HG03558 (cell line): ENCODE measurements at regions not wholly inside any gene's neighbourhood (a gene's known extent, or its start where the extent isn't known, plus 50 kb on each side); places are given as distances from the start of the nearest gene placed in this dataset.

Experiments used
- ATAC-seq: cut with Tn5 transposase; IDR thresholded peaks from one replicate; pipeline ENCODE4 v1.9.1; 2021; ENCODE audit warnings: moderate number of reproducible peaks; ENCODE audit not compliant: unreplicated experiment; ENCODE audit errors: extremely low read depth

GRCh38 chr13:77386880-77387606, 60.1 kb upstream of the MYCBP2 start:
- peak; percentile 51 for ATAC-seq

GRCh38 chr13:77386046-77386445, 59.2 kb upstream of the MYCBP2 start:
- no peak for ATAC-seq

GRCh38 chr13:77384999-77385398, 58.1 kb upstream of the MYCBP2 start:
- ATAC-seq, result no peak

GRCh38 chr13:77383097-77383496, 56.2 kb upstream of the MYCBP2 start:
- no peak for ATAC-seq

GRCh38 chr13:77381059-77381458, 54.2 kb upstream of the MYCBP2 start:
- ATAC-seq, result no peak

- ATAC-seq, result no peak
Observed at GRCh38 chr13:77379508-77379907, 52.6 kb upstream of the MYCBP2 start.

GRCh38 chr13:77378662-77379061, 51.8 kb upstream of the MYCBP2 start:
- ATAC-seq, result no peak

- no peak for ATAC-seq
Observed at GRCh38 chr13:77377016-77377415, 50.1 kb upstream of the MYCBP2 start.
